ENCODE measurements at regions not wholly inside any gene's neighbourhood (a gene's known extent, or its start where the extent isn't known, plus 50 kb on each side); places are given as distances from the start of the nearest gene placed in this dataset.

GRCh38 chr17:77300016-77300686, 159.4 kb downstream of the SEC14L1 start (continued):
- no peak for TF ChIP-seq KDM2A (CRISPR knock-in tag; IDR thresholded peaks at IDR 0.05; ENCODE audit: borderline replicate concordance, low read depth)
- peak; percentile 86 for TF ChIP-seq TCF7 (IDR thresholded peaks at IDR 0.05; ENCODE audit: low read depth)
- no peak for TF ChIP-seq ZNF136 (CRISPR knock-in tag; IDR thresholded peaks at IDR 0.05; ENCODE audit: low read depth)
- TF ChIP-seq ZNF747 (CRISPR knock-in tag; IDR thresholded peaks at IDR 0.05; ENCODE audit: borderline replicate concordance) = no peak
- 0 out of 2 replicates have a peak, but pooled peaks have one; percentile 29 for TF ChIP-seq AKAP8 (CRISPR knock-in tag; IDR thresholded peaks at IDR 0.05)
- 0 out of 2 replicates have a peak, but pooled peaks have one; percentile 58 for TF ChIP-seq HMG20B (CRISPR knock-in tag; conservative IDR thresholded peaks at IDR 0.05)
- TF ChIP-seq ZNF7 (CRISPR knock-in tag; IDR thresholded peaks at IDR 0.05) = no peak
- TF ChIP-seq SATB2 (CRISPR knock-in tag; IDR thresholded peaks at IDR 0.05) = no peak
- no peak for TF ChIP-seq HMGXB3 (CRISPR knock-in tag; IDR thresholded peaks at IDR 0.05; ENCODE audit: borderline replicate concordance)
- no peak for TF ChIP-seq ZBTB14 (CRISPR knock-in tag; IDR thresholded peaks at IDR 0.05)
- 0 out of 2 replicates have a peak, but pooled peaks have one; percentile 43 for TF ChIP-seq STAT5B (CRISPR knock-in tag; IDR thresholded peaks at IDR 0.05)
- TF ChIP-seq PRDM15 (CRISPR knock-in tag; IDR thresholded peaks at IDR 0.05) = no peak
- TF ChIP-seq RBM22 (optimal IDR thresholded peaks at IDR 0.05; ENCODE audit: low read length) = peak; percentile 16
- TF ChIP-seq TAF15 (IDR thresholded peaks at IDR 0.05; ENCODE audit: low read depth, low read length, poor library complexity, severe bottlenecking) = no peak
- TF ChIP-seq HOXA9 (CRISPR knock-in tag; IDR thresholded peaks at IDR 0.05; ENCODE audit: borderline replicate concordance) = no peak
- no peak for TF ChIP-seq EZH2 (conservative IDR thresholded peaks at IDR 0.05; ENCODE audit: low read depth, low read length)
- TF ChIP-seq SAP130 (CRISPR knock-in tag; IDR thresholded peaks at IDR 0.05; ENCODE audit: low read depth) = no peak; the same call in none of the 2 replicates
- TF ChIP-seq ZXDC (CRISPR knock-in tag; IDR thresholded peaks at IDR 0.05) = 0 out of 2 replicates have a peak, but pooled peaks have one; percentile 50

Data from HepG2 (cell line).